OCI-LY3 (cell line): ENCODE measurements at regions not wholly inside any gene's neighbourhood (a gene's known extent, or its start where the extent isn't known, plus 50 kb on each side); places are given as distances from the start of the nearest gene placed in this dataset.

Source experiments
- CTCF ChIP-seq: fragments of 200-600, 300-600 bp; sonication (generic); IDR thresholded peaks from 2 replicates; pipeline ENCODE4 v1.5.1; 2014; ENCODE audit warnings: antibody characterized with exemption, low read length, low read depth
- EZH2phosphoT487 ChIP-seq: fragments of 200-600 bp; shearing (Covaris generic); IDR thresholded peaks from 2 replicates; pipeline ENCODE4 v1.6.1; 2018; ENCODE audit warnings: antibody characterized with exemption, mixed run types, low read depth

GRCh38 chr16:17802571-17802970, 331.8 kb upstream of the XYLT1 start:
- TF ChIP-seq CTCF: no peak
- no peak for TF ChIP-seq EZH2phosphoT487
